HG02610 (cell line): ENCODE measurements at regions not wholly inside any gene's neighbourhood (a gene's known extent, or its start where the extent isn't known, plus 50 kb on each side); places are given as distances from the start of the nearest gene placed in this dataset.

Experiments used
- ATAC-seq: cut with Tn5 transposase; IDR thresholded peaks from one replicate; pipeline ENCODE4 v1.9.1; 2021; ENCODE audit warnings: mild to moderate bottlenecking, moderate library complexity; ENCODE audit not compliant: unreplicated experiment

- no peak for ATAC-seq
Measured at GRCh38 chr2:156695020-156695419, 258.8 kb downstream of the GPD2 start.

DNA sequence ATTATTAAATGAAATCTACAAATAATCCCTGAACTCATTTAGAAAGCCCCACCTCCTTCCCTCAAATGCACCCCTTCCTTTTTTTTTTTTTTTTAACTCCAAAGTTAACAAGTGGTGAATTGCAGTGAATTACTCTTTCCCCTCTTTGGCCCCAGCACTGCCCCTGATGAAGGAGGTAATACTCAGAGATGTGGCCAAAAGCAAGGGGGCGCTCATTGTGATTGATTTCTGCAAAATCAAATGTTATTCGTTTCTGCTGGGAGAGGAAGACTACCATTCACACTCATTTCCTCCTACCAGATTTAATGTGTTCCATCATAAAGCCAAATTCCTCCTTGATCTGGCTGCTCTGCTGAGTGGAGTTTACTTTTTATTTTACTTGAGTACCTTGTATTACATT lies 259.4 kb downstream of the GPD2 start:
- no peak for ATAC-seq

DNA sequence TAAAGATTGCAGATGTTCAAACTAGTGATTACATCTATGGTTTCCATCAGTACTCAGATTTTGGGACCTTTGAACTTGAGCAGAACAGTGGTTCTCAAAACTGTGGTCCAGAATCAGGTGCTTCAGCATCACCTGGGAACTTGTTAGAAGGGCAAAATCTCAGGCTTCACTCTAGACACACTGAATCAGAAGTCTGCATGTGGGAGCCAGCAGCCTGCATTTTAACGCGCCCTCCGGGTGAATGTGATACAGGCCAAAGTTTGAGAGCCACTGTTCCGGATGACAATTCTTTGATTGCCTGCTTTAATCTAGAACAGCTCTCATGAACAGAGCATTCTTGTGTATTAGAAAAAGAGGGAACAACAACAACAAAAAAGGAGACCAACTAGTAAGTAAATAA lies 261.7 kb downstream of the GPD2 start:
- no peak for ATAC-seq

- no peak for ATAC-seq
Measured at GRCh38 chr2:156700681-156701080, 264.5 kb downstream of the GPD2 start.

DNA sequence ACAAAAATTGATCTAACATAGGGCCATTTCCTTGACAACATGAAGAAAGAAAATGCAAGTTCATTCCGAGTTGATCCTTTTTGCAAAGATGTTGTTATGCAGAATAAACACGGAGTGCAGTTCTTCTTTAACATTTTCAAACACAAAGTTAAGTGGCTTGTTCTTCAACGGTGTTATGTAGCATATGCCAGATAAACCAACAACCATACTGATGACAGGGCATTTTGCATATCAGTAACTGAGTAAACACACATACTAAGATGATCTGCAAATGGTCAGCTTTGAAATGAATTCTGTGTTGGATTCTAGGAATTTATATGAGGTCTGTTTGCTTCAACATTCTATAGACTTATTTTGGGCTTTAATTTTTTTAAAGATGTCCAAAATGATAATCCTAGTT lies 266.4 kb downstream of the GPD2 start:
- no peak for ATAC-seq

DNA sequence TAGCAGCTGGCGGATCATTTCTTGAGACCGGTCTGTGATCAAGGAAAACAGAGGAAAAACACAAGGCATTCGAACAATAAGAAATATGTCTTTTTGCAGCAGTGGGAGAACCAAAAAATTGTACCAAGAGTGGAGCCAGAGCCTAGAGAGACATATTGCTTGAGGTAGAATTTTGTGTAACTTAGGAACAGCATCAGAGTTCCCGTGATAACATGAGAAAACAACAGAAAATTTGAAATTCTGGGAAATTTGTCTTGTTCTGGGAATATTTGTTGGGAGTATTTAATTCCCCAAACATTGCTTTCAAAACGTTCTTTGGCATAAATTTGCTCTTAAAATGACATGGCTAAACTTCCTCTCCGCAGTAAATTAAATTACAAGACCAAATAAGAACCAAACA lies 267.5 kb downstream of the GPD2 start:
- no peak for ATAC-seq

GRCh38 chr2:156704132-156704531 lies 268.0 kb downstream of the GPD2 start:
- no peak for ATAC-seq

DNA sequence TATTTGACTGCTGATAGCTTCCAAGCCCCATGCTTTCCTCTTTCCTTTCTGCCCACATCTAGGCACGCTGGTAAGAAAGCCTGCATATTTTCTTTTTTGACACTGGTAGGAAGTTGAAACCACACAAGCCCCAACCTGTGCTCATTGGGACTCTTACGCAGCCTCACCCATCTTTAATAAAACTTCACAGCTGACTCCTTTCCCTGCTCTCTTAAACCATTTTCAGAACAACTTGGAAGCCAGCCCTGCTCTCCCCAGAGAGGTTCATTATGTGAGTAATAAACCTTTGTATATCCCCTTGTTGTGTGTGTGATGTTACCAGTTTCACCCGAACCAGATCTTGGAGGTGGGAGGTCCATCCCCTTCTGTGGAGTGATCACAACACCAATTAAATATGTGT lies 268.4 kb downstream of the GPD2 start:
- ATAC-seq: no peak

- no peak for ATAC-seq
Measured at GRCh38 chr2:156706576-156706975, 270.4 kb downstream of the GPD2 start.

GRCh38 chr2:156708051-156708450 lies 271.9 kb downstream of the GPD2 start:
- ATAC-seq: no peak

DNA sequence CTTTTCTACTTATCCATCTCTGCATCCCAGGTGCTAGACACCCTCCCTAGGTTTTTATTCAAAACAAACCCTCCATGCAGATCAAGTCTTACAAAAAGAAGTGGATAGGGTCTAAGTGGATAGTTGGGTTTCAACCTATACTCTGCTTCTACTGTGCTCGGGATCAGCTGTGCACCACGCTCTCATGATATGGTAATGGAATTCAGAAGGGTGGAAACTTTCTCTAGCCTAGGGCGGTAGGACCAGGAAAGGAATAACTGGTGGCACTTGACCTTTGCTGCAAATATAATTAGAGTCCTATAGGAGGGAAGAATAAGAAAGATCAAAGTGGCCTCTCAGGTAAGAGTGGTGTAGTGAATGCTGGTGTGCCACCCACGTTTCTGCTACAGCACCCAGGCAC lies 272.9 kb downstream of the GPD2 start:
- no peak for ATAC-seq

DNA sequence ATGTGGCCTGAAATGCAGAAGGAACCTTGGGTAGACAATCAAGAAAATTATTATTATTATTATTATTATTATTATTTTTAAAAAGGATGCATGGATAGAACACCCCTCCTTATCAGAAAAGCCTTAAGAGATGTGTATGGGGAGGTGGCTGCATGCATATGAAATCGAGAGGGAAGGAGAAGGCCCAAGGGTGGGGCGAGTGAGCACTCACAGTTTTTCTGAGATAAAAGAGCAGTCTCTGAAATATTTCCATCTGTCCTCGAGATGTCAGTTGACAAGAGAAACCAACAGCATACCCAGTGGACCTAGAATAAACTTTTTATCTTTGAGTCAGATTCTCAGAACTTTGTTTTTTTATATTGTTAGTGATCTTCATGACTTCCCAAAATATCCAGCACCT lies 282.9 kb downstream of the GPD2 start:
- no peak for ATAC-seq

DNA sequence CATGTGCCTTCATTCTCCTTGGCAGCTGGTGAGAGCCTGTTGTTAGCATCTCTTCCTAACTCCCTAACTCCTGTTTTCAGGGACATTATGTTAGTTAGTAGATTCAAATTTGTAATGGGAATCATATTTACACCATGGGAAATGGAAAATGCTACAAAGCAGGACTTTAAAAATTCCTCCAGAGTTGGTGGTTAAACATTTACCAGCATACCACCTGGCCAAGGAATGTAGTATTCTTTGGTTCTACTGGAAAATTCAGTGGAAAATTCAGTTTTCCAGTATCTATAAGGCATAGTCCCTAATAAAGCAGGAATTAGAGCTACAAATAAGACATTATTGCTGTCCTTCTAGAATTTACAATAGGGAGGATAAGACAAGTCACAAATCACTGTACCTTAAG lies 291.7 kb downstream of the GPD2 start:
- ATAC-seq: no peak

DNA sequence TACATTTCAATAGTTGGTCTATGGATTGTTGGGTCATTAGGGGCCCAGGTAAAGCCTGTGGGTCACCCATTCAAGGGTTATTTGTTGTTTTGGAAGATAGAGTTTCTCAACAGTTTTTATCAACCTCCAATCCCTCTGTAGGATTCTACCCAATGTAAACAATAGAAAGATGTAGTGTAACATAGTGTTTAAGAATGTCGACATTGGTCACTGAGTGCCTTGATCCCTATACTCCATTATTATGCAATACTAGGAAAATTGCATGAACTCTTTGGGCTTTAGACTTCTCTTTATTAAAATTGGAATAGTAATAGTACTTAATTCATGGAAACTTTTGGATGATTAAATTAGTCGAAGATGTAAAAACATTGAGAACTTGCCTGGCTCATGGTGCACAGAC lies 292.1 kb downstream of the GPD2 start:
- ATAC-seq: no peak

GRCh38 chr2:156731506-156731905 lies 295.3 kb downstream of the GPD2 start:
- ATAC-seq: no peak

GRCh38 chr2:156736950-156737349 lies 300.8 kb downstream of the GPD2 start:
- no peak for ATAC-seq

DNA sequence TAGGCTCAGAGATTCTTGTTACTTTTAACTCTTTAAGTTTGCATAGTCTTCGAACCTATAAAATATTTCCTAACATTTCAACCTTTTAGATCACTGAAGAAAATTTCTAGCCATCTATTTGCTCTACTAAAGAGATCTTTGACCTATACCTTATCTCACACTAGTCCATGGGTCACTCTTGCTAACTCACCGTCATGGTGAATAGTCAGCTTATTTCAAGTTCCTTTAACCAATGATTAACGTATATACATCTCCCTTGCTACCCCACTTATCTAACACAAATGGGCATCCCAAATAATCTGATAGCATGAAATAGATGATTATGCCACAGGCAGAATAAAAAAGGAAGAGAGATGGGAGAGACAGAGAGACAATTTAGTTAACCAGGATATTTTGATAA lies 303.1 kb downstream of the GPD2 start:
- ATAC-seq: no peak

DNA sequence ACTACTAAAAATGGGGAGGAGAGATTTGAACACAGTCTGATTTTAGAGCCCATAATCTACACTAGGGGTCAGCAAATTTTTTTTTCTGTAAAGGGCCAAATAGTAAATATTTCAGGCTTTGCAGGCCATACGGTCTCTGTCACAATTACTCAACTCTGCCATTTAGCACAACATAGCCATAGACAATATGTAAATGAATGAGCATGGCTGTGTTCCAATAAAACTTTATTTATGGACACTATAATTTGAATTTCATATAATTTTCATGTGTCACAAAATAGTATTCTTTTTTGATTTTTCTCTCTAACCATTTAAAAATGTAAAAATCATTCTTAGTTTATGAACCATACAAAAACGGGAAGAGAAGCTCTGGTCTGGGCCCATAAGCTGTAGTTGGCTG lies 309.4 kb downstream of the GPD2 start:
- ATAC-seq: no peak

DNA sequence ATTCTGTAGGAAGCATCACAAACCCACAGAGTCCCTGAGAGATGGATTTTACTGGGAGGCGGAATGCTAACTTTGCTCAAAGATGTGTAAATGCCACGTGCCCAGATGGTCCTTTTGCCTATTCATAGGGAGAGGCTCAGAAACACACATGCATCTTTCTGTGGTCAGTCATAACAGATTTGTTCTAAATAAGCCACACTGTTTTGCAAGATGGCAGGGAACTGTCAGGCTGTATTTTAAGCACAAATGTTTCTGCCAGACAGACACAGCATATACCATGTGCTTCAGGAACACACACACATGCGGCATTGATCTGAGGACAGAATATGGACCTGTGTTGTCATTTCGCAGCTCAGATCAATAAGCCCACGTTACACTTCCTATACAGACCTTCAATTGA lies 312.0 kb downstream of the GPD2 start:
- no peak for ATAC-seq

- ATAC-seq: no peak
Measured at GRCh38 chr2:156752042-156752441, 315.9 kb downstream of the GPD2 start.

GRCh38 chr2:156753766-156754165 lies 317.6 kb downstream of the GPD2 start:
- ATAC-seq: no peak

GRCh38 chr2:156756516-156756915 lies 320.3 kb downstream of the GPD2 start:
- ATAC-seq: no peak

- ATAC-seq: no peak
Measured at GRCh38 chr2:156763174-156763573, 327.0 kb downstream of the GPD2 start.

DNA sequence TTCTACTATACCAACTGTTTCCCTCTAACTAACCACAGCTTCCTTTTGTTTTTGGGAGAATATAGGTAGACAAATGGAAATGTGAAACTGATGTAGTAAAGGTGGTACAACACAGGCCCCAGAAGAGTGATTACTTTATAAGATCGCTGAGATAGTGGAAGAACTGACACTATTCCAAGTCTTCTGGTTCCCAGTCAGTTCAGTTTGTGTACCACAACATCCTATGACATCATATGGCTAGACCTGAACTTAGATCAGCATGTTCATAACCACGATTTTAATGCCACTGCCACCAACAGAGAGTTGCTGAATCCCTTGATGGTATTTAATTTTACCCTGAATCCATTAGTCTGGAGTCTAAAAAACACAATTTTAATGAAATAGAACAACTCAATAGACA lies 328.9 kb downstream of the GPD2 start:
- no peak for ATAC-seq
